ENCODE measurements at regions not wholly inside any gene's neighbourhood (a gene's known extent, or its start where the extent isn't known, plus 50 kb on each side); places are given as distances from the start of the nearest gene placed in this dataset.

DNA sequence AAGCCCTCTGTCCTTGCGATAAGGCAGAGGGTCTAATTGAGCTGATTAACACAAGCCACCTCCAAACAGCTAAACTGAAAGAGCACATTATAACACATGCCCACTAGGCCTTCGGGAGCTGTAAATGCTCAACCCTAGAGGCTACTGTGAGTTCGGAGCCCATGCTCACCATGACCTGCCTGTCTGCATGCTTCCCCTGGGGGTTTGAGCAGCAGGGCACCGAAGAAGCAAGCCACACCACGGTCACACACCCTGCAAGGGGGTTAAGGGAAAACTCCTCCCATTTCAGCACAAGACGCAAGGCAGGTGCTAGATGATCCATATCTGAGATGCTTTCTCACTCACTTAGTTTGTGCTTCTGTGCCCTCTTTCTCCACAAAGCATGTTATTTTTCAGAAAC, 435.9 kb upstream of the CADM2 start:
- Histone ChIP-seq H3K36me3 (ENCODE audit: control insufficient read depth in 4 of 4, insufficient read depth in 4 of 4, low read length in 3 of 4) (no peaks in the 10 kb centered on the region), H3K4me3 (ENCODE audit: control insufficient read depth in 1 of 7, extremely low read depth in 1 of 7, insufficient read depth in 4 of 7, low read depth in 2 of 7, low read length in 6 of 7) (no peak overlapping the region), H3K4me1 (ENCODE audit: control extremely low read depth in 1 of 4, control insufficient read depth in 4 of 4, insufficient read depth in 4 of 4, low read length in 3 of 4) (no peaks in the 10 kb centered on the region), H3K27me3 (replicated peaks in 2 of 5; ENCODE audit: control insufficient read depth in 4 of 5, insufficient read depth in 5 of 5, low read length in 4 of 5) (no peaks in the 10 kb centered on the region), H3K27ac (ENCODE audit: insufficient read depth in 1 of 2, low read depth in 1 of 2, low read length in 2 of 2, poor library complexity in 1 of 2, severe bottlenecking in 2 of 2) (no peak overlapping the region), H3K9me3 (ENCODE audit: control extremely low read depth in 1 of 5, control insufficient read depth in 4 of 5, insufficient read depth in 2 of 5, low read depth in 1 of 5, low read length in 4 of 5) (peaks cover 0 to 3% (median 0%) of the 10 kb centered on the region in 5 experiments)
- DNase-seq: no peak
- WGBS (ENCODE audit: insufficient coverage): 82% methylated on average over 4 of the region's 6 CpGs
- ChIA-PET CTCF (no interaction called here), POLR2A (no interaction called here)

DNA sequence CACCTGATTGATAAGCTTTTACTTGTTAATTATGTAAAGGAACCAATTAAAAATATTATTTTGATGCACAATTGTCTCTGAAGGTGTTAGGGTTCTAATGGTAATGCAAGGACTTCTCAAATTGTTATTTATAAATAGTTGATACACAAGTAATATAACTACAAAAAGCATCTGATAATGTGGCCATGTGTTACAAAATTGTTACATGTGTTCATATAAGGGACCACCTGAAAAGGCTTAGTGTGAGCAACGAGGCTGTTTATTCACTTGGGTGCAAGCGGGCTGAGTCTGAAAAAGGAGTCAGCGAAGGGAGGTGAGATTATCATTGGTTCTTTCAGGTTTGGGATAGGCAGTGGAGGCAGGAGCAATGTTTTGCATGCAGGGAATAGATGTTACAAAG, 421.9 kb upstream of the CADM2 start:
- no peaks in the 10 kb centered on the region for H3K36me3 ChIP-seq (ENCODE audit: control insufficient read depth in 4 of 4, insufficient read depth in 4 of 4, low read length in 3 of 4)

DNA sequence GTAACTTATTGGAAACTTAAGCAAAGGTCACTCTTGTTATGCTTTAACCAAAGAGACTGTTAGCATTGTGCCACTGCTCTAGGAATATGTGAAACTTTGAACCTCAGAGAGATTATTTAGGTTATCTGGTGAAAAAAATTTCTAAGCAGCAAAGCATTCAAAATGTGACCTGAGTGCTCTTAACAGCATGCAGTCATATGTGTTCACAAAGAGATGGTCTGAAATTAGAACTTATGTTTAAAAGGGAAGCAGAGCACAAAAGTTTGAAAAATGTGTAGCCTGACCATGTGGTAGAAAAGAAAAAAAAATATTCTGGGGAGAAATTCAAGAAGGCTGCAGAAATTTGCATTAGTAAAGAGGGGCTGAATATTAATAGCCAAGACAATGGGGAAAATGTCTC, 420.2 kb upstream of the CADM2 start:
- Histone ChIP-seq H3K36me3 (ENCODE audit: control insufficient read depth in 4 of 4, insufficient read depth in 4 of 4, low read length in 3 of 4) (no peaks in the 10 kb centered on the region), H3K4me3 (ENCODE audit: control insufficient read depth in 1 of 7, extremely low read depth in 1 of 7, insufficient read depth in 4 of 7, low read depth in 2 of 7, low read length in 6 of 7) (no peak overlapping the region), H3K27ac (ENCODE audit: insufficient read depth in 1 of 2, low read depth in 1 of 2, low read length in 2 of 2, poor library complexity in 1 of 2, severe bottlenecking in 2 of 2) (no peak overlapping the region), H3K9me3 (ENCODE audit: control extremely low read depth in 1 of 5, control insufficient read depth in 4 of 5, insufficient read depth in 2 of 5, low read depth in 1 of 5, low read length in 4 of 5) (peaks cover 0 to 4% (median 0%) of the 10 kb centered on the region in 5 experiments), H3K4me1 (ENCODE audit: control extremely low read depth in 1 of 4, control insufficient read depth in 4 of 4, insufficient read depth in 4 of 4, low read length in 3 of 4) (no peaks in the 10 kb centered on the region), H3K27me3 (replicated peaks in 2 of 5; ENCODE audit: control insufficient read depth in 4 of 5, insufficient read depth in 5 of 5, low read length in 4 of 5) (no peaks in the 10 kb centered on the region)
- ChIA-PET POLR2A (no interaction called here), CTCF (no interaction called here)
- DNase-seq: no peak

More for the DNA sequence above, 421.9 kb upstream of the CADM2 start:
- no peak for DNase-seq
- no peaks in the 10 kb centered on the region for H3K4me1 ChIP-seq (ENCODE audit: control extremely low read depth in 1 of 4, control insufficient read depth in 4 of 4, insufficient read depth in 4 of 4, low read length in 3 of 4)
- ChIA-PET POLR2A (no interaction called here), CTCF (interaction anchor here (1.4 kb wide), 1 partner anchor 11 kb away, joined by 4 read pairs; no protein-coding TSS in a partner anchor)
- no peak overlapping the region for H3K27ac ChIP-seq (ENCODE audit: insufficient read depth in 1 of 2, low read depth in 1 of 2, low read length in 2 of 2, poor library complexity in 1 of 2, severe bottlenecking in 2 of 2)
- H3K9me3 ChIP-seq (ENCODE audit: control extremely low read depth in 1 of 5, control insufficient read depth in 4 of 5, insufficient read depth in 2 of 5, low read depth in 1 of 5, low read length in 4 of 5): peaks cover 0 to 4% (median 0%) of the 10 kb centered on the region in 5 experiments
- no peaks in the 10 kb centered on the region for H3K27me3 ChIP-seq (replicated peaks in 2 of 5; ENCODE audit: control insufficient read depth in 4 of 5, insufficient read depth in 5 of 5, low read length in 4 of 5)
- 95% methylated on average over 3 of the region's 3 CpGs for WGBS (ENCODE audit: insufficient coverage)
- no peak overlapping the region for H3K4me3 ChIP-seq (ENCODE audit: control insufficient read depth in 1 of 7, extremely low read depth in 1 of 7, insufficient read depth in 4 of 7, low read depth in 2 of 7, low read length in 6 of 7)

- CTCF ChIA-PET: interaction anchor here (0.7 to 2.2 kb wide), 11 partner anchors 10 to 1027 kb away, joined by 3 to 15 read pairs (median 4); partner anchors contain the start of gene CADM2
- DNase-seq: no peak
These were observed 411.6 kb upstream of the CADM2 start for GRCh38 chr3:84547207-84547606.

DNA sequence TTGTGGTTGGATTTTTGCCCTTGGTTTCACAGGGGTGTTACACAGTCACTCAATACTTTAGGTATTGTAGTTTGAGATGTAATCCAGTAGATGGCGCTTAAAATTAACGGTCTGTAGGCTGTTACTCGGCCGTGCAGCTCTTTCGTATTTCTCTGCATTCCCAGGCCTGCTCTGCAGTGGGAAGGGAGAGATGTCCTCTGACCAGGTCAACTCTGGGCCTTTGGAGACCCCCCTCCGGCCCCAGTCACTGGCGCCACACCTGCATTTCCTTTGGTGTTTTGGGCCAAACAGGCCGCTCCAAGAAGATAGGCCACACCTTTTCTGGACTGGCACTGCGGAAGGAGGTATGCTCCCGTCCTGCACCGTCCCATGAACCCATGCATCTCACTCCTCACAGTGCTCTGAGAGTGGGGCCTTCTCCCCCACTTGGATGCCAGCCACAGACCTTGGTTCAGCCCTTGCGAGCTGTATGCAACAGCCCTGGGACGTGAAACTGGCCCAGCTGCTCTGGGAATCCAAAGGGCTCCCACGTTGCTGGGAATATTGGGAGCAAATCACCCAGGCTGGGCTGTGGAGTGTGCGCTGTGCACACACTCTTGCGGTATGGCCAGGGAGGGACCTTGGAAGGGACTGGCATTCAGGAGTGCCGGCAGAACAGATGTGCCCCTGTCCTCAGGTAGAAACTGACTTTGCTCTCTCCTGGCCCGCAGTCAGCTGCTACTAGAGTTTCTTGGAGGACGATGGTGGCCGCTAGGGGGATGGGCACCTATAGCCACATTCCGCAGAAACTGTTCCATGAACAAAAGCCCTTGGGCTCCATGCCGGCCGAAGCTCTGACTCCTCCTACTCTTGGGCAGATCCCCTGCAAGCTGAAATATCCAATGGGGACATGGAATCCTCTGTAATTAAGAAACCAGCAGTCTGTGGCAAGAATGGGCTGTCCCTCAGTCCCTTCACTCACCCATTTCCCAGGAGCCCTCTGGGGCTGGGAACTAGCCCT, 410.5 kb upstream of the CADM2 start:
- DNase-seq: peak; percentile 25 to 52 (median 48)
- 62% methylated on average over 21 of the region's 23 CpGs for WGBS (ENCODE audit: insufficient coverage)
- Histone ChIP-seq H3K4me3 (ENCODE audit: control insufficient read depth in 1 of 7, extremely low read depth in 1 of 7, insufficient read depth in 4 of 7, low read depth in 2 of 7, low read length in 6 of 7) (no peak overlapping the region), H3K36me3 (ENCODE audit: control insufficient read depth in 4 of 4, insufficient read depth in 4 of 4, low read length in 3 of 4) (no peaks in the 10 kb centered on the region), H3K27ac (ENCODE audit: insufficient read depth in 1 of 2, low read depth in 1 of 2, low read length in 2 of 2, poor library complexity in 1 of 2, severe bottlenecking in 2 of 2) (no peak overlapping the region), H3K9me3 (ENCODE audit: control extremely low read depth in 1 of 5, control insufficient read depth in 4 of 5, insufficient read depth in 2 of 5, low read depth in 1 of 5, low read length in 4 of 5) (no peaks in the 10 kb centered on the region), H3K27me3 (replicated peaks in 2 of 5; ENCODE audit: control insufficient read depth in 4 of 5, insufficient read depth in 5 of 5, low read length in 4 of 5) (no peaks in the 10 kb centered on the region), H3K4me1 (ENCODE audit: control extremely low read depth in 1 of 4, control insufficient read depth in 4 of 4, insufficient read depth in 4 of 4, low read length in 3 of 4) (no peaks in the 10 kb centered on the region)
- ChIA-PET POLR2A (no interaction called here), CTCF (interaction anchor here (0.7 to 2.2 kb wide), 15 partner anchors 9 to 1030 kb away, joined by 3 to 15 read pairs (median 4); no protein-coding TSS in a partner anchor)

More at GRCh38 chr3:84547207-84547606, 411.6 kb upstream of the CADM2 start:
- Histone ChIP-seq H3K27me3 (replicated peaks in 2 of 5; ENCODE audit: control insufficient read depth in 4 of 5, insufficient read depth in 5 of 5, low read length in 4 of 5) (no peaks in the 10 kb centered on the region), H3K27ac (ENCODE audit: insufficient read depth in 1 of 2, low read depth in 1 of 2, low read length in 2 of 2, poor library complexity in 1 of 2, severe bottlenecking in 2 of 2) (no peak overlapping the region), H3K4me1 (ENCODE audit: control extremely low read depth in 1 of 4, control insufficient read depth in 4 of 4, insufficient read depth in 4 of 4, low read length in 3 of 4) (no peaks in the 10 kb centered on the region), H3K4me3 (ENCODE audit: control insufficient read depth in 1 of 7, extremely low read depth in 1 of 7, insufficient read depth in 4 of 7, low read depth in 2 of 7, low read length in 6 of 7) (no peak overlapping the region), H3K9me3 (ENCODE audit: control extremely low read depth in 1 of 5, control insufficient read depth in 4 of 5, insufficient read depth in 2 of 5, low read depth in 1 of 5, low read length in 4 of 5) (no peaks in the 10 kb centered on the region), H3K36me3 (ENCODE audit: control insufficient read depth in 4 of 4, insufficient read depth in 4 of 4, low read length in 3 of 4) (no peaks in the 10 kb centered on the region)
- POLR2A ChIA-PET: no interaction called here
- WGBS (ENCODE audit: insufficient coverage): no CpG with 5 or more reads among the region's 3 CpGs

- Histone ChIP-seq H3K4me1 (ENCODE audit: control extremely low read depth in 1 of 4, control insufficient read depth in 4 of 4, insufficient read depth in 4 of 4, low read length in 3 of 4) (no peaks in the 10 kb centered on the region), H3K27me3 (replicated peaks in 2 of 5; ENCODE audit: control insufficient read depth in 4 of 5, insufficient read depth in 5 of 5, low read length in 4 of 5) (no peaks in the 10 kb centered on the region), H3K36me3 (ENCODE audit: control insufficient read depth in 4 of 4, insufficient read depth in 4 of 4, low read length in 3 of 4) (no peaks in the 10 kb centered on the region), H3K27ac (ENCODE audit: insufficient read depth in 1 of 2, low read depth in 1 of 2, low read length in 2 of 2, poor library complexity in 1 of 2, severe bottlenecking in 2 of 2) (no peak overlapping the region), H3K9me3 (ENCODE audit: control extremely low read depth in 1 of 5, control insufficient read depth in 4 of 5, insufficient read depth in 2 of 5, low read depth in 1 of 5, low read length in 4 of 5) (no peaks in the 10 kb centered on the region), H3K4me3 (ENCODE audit: control insufficient read depth in 1 of 7, extremely low read depth in 1 of 7, insufficient read depth in 4 of 7, low read depth in 2 of 7, low read length in 6 of 7) (no peak overlapping the region)
- DNase-seq: no peak
- WGBS (ENCODE audit: insufficient coverage): 100% methylated on average over 1 of the region's 2 CpGs
- CTCF ChIA-PET: interaction anchor here (3.0 kb wide), 1 partner anchor 8 kb away, joined by 10 read pairs; no protein-coding TSS in a partner anchor
- POLR2A ChIA-PET: no interaction called here
These were observed 403.2 kb upstream of the CADM2 start for GRCh38 chr3:84555629-84556028.

- DNase-seq: no peak
- Histone ChIP-seq H3K4me3 (ENCODE audit: control insufficient read depth in 1 of 7, extremely low read depth in 1 of 7, insufficient read depth in 4 of 7, low read depth in 2 of 7, low read length in 6 of 7) (no peak overlapping the region), H3K4me1 (ENCODE audit: control extremely low read depth in 1 of 4, control insufficient read depth in 4 of 4, insufficient read depth in 4 of 4, low read length in 3 of 4) (no peaks in the 10 kb centered on the region), H3K27ac (ENCODE audit: insufficient read depth in 1 of 2, low read depth in 1 of 2, low read length in 2 of 2, poor library complexity in 1 of 2, severe bottlenecking in 2 of 2) (no peak overlapping the region), H3K27me3 (replicated peaks in 2 of 5; ENCODE audit: control insufficient read depth in 4 of 5, insufficient read depth in 5 of 5, low read length in 4 of 5) (no peaks in the 10 kb centered on the region), H3K9me3 (ENCODE audit: control extremely low read depth in 1 of 5, control insufficient read depth in 4 of 5, insufficient read depth in 2 of 5, low read depth in 1 of 5, low read length in 4 of 5) (no peaks in the 10 kb centered on the region), H3K36me3 (ENCODE audit: control insufficient read depth in 4 of 4, insufficient read depth in 4 of 4, low read length in 3 of 4) (no peaks in the 10 kb centered on the region)
- ChIA-PET POLR2A (no interaction called here), CTCF (no interaction called here)
- 100% methylated on average over 1 of the region's 3 CpGs for WGBS (ENCODE audit: insufficient coverage)
These were observed 392.5 kb upstream of the CADM2 start for GRCh38 chr3:84566256-84566655.
